ENCODE measurements at regions not wholly inside any gene's neighbourhood (a gene's known extent, or its start where the extent isn't known, plus 50 kb on each side); places are given as distances from the start of the nearest gene placed in this dataset.

GRCh38 chr10:88120599-88121333, 257.3 kb downstream of the PTEN start:
- H3K27ac Mint-ChIP-seq: no peak overlapping the region
- POLR2A ChIA-PET: interaction anchor here (0.7 kb wide), 1 partner anchor 265 kb away, joined by 5 read pairs; no protein-coding TSS in a partner anchor

GRCh38 chr10:88121361-88121760, 257.9 kb downstream of the PTEN start:
- H3K4me1 ChIP-seq (ENCODE audit: insufficient read depth, low read length): peaks cover 21% of the 10 kb centered on the region
- H3K27ac Mint-ChIP-seq: no peak overlapping the region
- H3K27me3 ChIP-seq (ENCODE audit: insufficient read depth, low read length, poor library complexity, severe bottlenecking): no peaks in the 10 kb centered on the region
- no peak overlapping the region for H3K4me3 Mint-ChIP-seq
- no peaks in the 10 kb centered on the region for H3K27me3 Mint-ChIP-seq
- DNase-seq: no peak
- H3K9me3 Mint-ChIP-seq: no peaks in the 10 kb centered on the region
- ChIA-PET POLR2A (no interaction called here), CTCF (no interaction called here)
- H3K36me3 ChIP-seq (ENCODE audit: insufficient read depth, low read length): no peaks in the 10 kb centered on the region
- no peaks in the 10 kb centered on the region for H3K9me3 ChIP-seq (ENCODE audit: low read length)
- peaks cover 6 to 9% (median 8%) of the 10 kb centered on the region in 3 donors for H3K4me1 Mint-ChIP-seq
- H3K36me3 Mint-ChIP-seq: peaks cover 0 to 5% (median 2%) of the 10 kb centered on the region in 3 donors
- no peak overlapping the region for H3K27ac ChIP-seq (ENCODE audit: low read depth, low read length)
- no peak overlapping the region for H3K4me3 ChIP-seq (ENCODE audit: low read length)

More at GRCh38 chr10:88120599-88121333, 257.3 kb downstream of the PTEN start:
- Mint-ChIP-seq H3K9me3 (no peaks in the 10 kb centered on the region), H3K4me1 (peaks cover 6 to 9% (median 8%) of the 10 kb centered on the region in 3 donors), H3K36me3 (peaks cover 0 to 5% (median 0%) of the 10 kb centered on the region in 3 donors), H3K4me3 (no peak overlapping the region), H3K27me3 (no peaks in the 10 kb centered on the region)
- Histone ChIP-seq H3K4me3 (ENCODE audit: low read length) (no peak overlapping the region), H3K36me3 (ENCODE audit: insufficient read depth, low read length) (no peaks in the 10 kb centered on the region), H3K4me1 (ENCODE audit: insufficient read depth, low read length) (peaks cover 22% of the 10 kb centered on the region), H3K9me3 (ENCODE audit: low read length) (no peaks in the 10 kb centered on the region), H3K27me3 (ENCODE audit: insufficient read depth, low read length, poor library complexity, severe bottlenecking) (no peaks in the 10 kb centered on the region), H3K27ac (ENCODE audit: low read depth, low read length) (no peak overlapping the region)
- CTCF ChIA-PET: no interaction called here
- DNase-seq: no peak

- H3K27ac ChIP-seq (ENCODE audit: low read depth, low read length): no peak overlapping the region
- H3K4me1 Mint-ChIP-seq: peaks cover 6 to 9% (median 8%) of the 10 kb centered on the region in 3 donors
- H3K4me3 Mint-ChIP-seq: no peak overlapping the region
- H3K27me3 ChIP-seq (ENCODE audit: insufficient read depth, low read length, poor library complexity, severe bottlenecking): no peaks in the 10 kb centered on the region
- CTCF ChIA-PET: no interaction called here
- no peaks in the 10 kb centered on the region for H3K9me3 ChIP-seq (ENCODE audit: low read length)
- H3K4me1 ChIP-seq (ENCODE audit: insufficient read depth, low read length): peaks cover 13% of the 10 kb centered on the region
- no peaks in the 10 kb centered on the region for H3K9me3 Mint-ChIP-seq
- DNase-seq: no peak
- H3K36me3 Mint-ChIP-seq: peaks cover 0 to 5% (median 2%) of the 10 kb centered on the region in 3 donors
- H3K4me3 ChIP-seq (ENCODE audit: low read length): no peak overlapping the region
- no peak overlapping the region for H3K27ac Mint-ChIP-seq
- POLR2A ChIA-PET: no interaction called here
- no peaks in the 10 kb centered on the region for H3K27me3 Mint-ChIP-seq
- H3K36me3 ChIP-seq (ENCODE audit: insufficient read depth, low read length): no peaks in the 10 kb centered on the region
Observed at GRCh38 chr10:88122145-88122544, 258.7 kb downstream of the PTEN start.

GRCh38 chr10:88122576-88122975, 259.2 kb downstream of the PTEN start:
- Mint-ChIP-seq H3K27ac (no peak overlapping the region), H3K36me3 (peaks cover 0 to 5% (median 2%) of the 10 kb centered on the region in 3 donors), H3K4me1 (peaks cover 6 to 9% (median 8%) of the 10 kb centered on the region in 3 donors), H3K27me3 (no peaks in the 10 kb centered on the region), H3K9me3 (no peaks in the 10 kb centered on the region), H3K4me3 (no peak overlapping the region)
- Histone ChIP-seq H3K27ac (ENCODE audit: low read depth, low read length) (no peak overlapping the region), H3K36me3 (ENCODE audit: insufficient read depth, low read length) (no peaks in the 10 kb centered on the region), H3K4me1 (ENCODE audit: insufficient read depth, low read length) (peaks cover 8% of the 10 kb centered on the region), H3K4me3 (ENCODE audit: low read length) (no peak overlapping the region), H3K27me3 (ENCODE audit: insufficient read depth, low read length, poor library complexity, severe bottlenecking) (no peaks in the 10 kb centered on the region), H3K9me3 (ENCODE audit: low read length) (no peaks in the 10 kb centered on the region)
- DNase-seq: no peak
- POLR2A ChIA-PET: no interaction called here
- CTCF ChIA-PET: no interaction called here

- no peaks in the 10 kb centered on the region for H3K27me3 Mint-ChIP-seq
- POLR2A ChIA-PET: no interaction called here
- H3K4me1 Mint-ChIP-seq: peaks cover 0 to 2% (median 1%) of the 10 kb centered on the region in 3 donors
- Histone ChIP-seq H3K27ac (ENCODE audit: low read depth, low read length) (no peak overlapping the region), H3K27me3 (ENCODE audit: insufficient read depth, low read length, poor library complexity, severe bottlenecking) (no peaks in the 10 kb centered on the region), H3K4me1 (ENCODE audit: insufficient read depth, low read length) (no peaks in the 10 kb centered on the region), H3K4me3 (ENCODE audit: low read length) (no peak overlapping the region), H3K9me3 (ENCODE audit: low read length) (no peaks in the 10 kb centered on the region), H3K36me3 (ENCODE audit: insufficient read depth, low read length) (no peaks in the 10 kb centered on the region)
- DNase-seq: no peak
- no peaks in the 10 kb centered on the region for H3K9me3 Mint-ChIP-seq
- CTCF ChIA-PET: no interaction called here
- peaks cover 0 to 5% (median 2%) of the 10 kb centered on the region in 3 donors for H3K36me3 Mint-ChIP-seq
- no peak overlapping the region for H3K27ac Mint-ChIP-seq
- no peak overlapping the region for H3K4me3 Mint-ChIP-seq
Observed at GRCh38 chr10:88125766-88126165, 262.3 kb downstream of the PTEN start.

GRCh38 chr10:88126699-88127098, 263.3 kb downstream of the PTEN start:
- CTCF ChIA-PET: no interaction called here
- H3K4me3 Mint-ChIP-seq: no peak overlapping the region
- peaks cover 0 to 5% (median 2%) of the 10 kb centered on the region in 3 donors for H3K36me3 Mint-ChIP-seq
- Histone ChIP-seq H3K27ac (ENCODE audit: low read depth, low read length) (no peak overlapping the region), H3K4me3 (ENCODE audit: low read length) (no peak overlapping the region), H3K36me3 (ENCODE audit: insufficient read depth, low read length) (no peaks in the 10 kb centered on the region), H3K4me1 (ENCODE audit: insufficient read depth, low read length) (no peaks in the 10 kb centered on the region), H3K27me3 (ENCODE audit: insufficient read depth, low read length, poor library complexity, severe bottlenecking) (no peaks in the 10 kb centered on the region), H3K9me3 (ENCODE audit: low read length) (no peaks in the 10 kb centered on the region)
- no peaks in the 10 kb centered on the region for H3K4me1 Mint-ChIP-seq
- DNase-seq: no peak
- H3K27ac Mint-ChIP-seq: no peak overlapping the region
- no peaks in the 10 kb centered on the region for H3K27me3 Mint-ChIP-seq
- POLR2A ChIA-PET: no interaction called here
- H3K9me3 Mint-ChIP-seq: no peaks in the 10 kb centered on the region

- Mint-ChIP-seq H3K9me3 (no peaks in the 10 kb centered on the region), H3K4me3 (no peak overlapping the region), H3K27me3 (no peaks in the 10 kb centered on the region), H3K27ac (no peak overlapping the region), H3K4me1 (no peaks in the 10 kb centered on the region), H3K36me3 (peaks cover 0 to 5% (median 2%) of the 10 kb centered on the region in 3 donors)
- no peaks in the 10 kb centered on the region for H3K36me3 ChIP-seq (ENCODE audit: insufficient read depth, low read length)
- ChIA-PET POLR2A (no interaction called here), CTCF (no interaction called here)
- DNase-seq: no peak
- H3K27ac ChIP-seq (ENCODE audit: low read depth, low read length): no peak overlapping the region
- H3K4me1 ChIP-seq (ENCODE audit: insufficient read depth, low read length): no peaks in the 10 kb centered on the region
- no peaks in the 10 kb centered on the region for H3K9me3 ChIP-seq (ENCODE audit: low read length)
- no peaks in the 10 kb centered on the region for H3K27me3 ChIP-seq (ENCODE audit: insufficient read depth, low read length, poor library complexity, severe bottlenecking)
- H3K4me3 ChIP-seq (ENCODE audit: low read length): no peak overlapping the region
Observed at GRCh38 chr10:88127269-88127668, 263.8 kb downstream of the PTEN start.

- POLR2A ChIA-PET: no interaction called here
- DNase-seq: no peak
Observed at GRCh38 chr10:88127766-88128165, 264.3 kb downstream of the PTEN start.

More at GRCh38 chr10:88127766-88128165, 264.3 kb downstream of the PTEN start:
- no peaks in the 10 kb centered on the region for H3K27me3 ChIP-seq (ENCODE audit: insufficient read depth, low read length, poor library complexity, severe bottlenecking)
- Mint-ChIP-seq H3K27me3 (no peaks in the 10 kb centered on the region), H3K4me3 (no peak overlapping the region), H3K4me1 (no peaks in the 10 kb centered on the region), H3K36me3 (peaks cover 0 to 5% (median 2%) of the 10 kb centered on the region in 3 donors), H3K9me3 (no peaks in the 10 kb centered on the region), H3K27ac (no peak overlapping the region)
- H3K4me1 ChIP-seq (ENCODE audit: insufficient read depth, low read length): no peaks in the 10 kb centered on the region
- CTCF ChIA-PET: no interaction called here
- H3K4me3 ChIP-seq (ENCODE audit: low read length): no peak overlapping the region
- no peaks in the 10 kb centered on the region for H3K36me3 ChIP-seq (ENCODE audit: insufficient read depth, low read length)
- H3K27ac ChIP-seq (ENCODE audit: low read depth, low read length): no peak overlapping the region
- no peaks in the 10 kb centered on the region for H3K9me3 ChIP-seq (ENCODE audit: low read length)

Measured in CD8-positive, alpha-beta memory T cell (primary cell).